HS-5 (cell line): ENCODE measurements at regions not wholly inside any gene's neighbourhood (a gene's known extent, or its start where the extent isn't known, plus 50 kb on each side); places are given as distances from the start of the nearest gene placed in this dataset.

Experiments used
- DNase-seq: peaks from one replicate; pipeline ENCODE4 v3.0.0-alpha.2; 2012; ENCODE audit warnings: low read depth

GRCh38 chr3:72231439-72232196 is 446.7 kb upstream of the PROK2 start:
- no peak for DNase-seq

DNA sequence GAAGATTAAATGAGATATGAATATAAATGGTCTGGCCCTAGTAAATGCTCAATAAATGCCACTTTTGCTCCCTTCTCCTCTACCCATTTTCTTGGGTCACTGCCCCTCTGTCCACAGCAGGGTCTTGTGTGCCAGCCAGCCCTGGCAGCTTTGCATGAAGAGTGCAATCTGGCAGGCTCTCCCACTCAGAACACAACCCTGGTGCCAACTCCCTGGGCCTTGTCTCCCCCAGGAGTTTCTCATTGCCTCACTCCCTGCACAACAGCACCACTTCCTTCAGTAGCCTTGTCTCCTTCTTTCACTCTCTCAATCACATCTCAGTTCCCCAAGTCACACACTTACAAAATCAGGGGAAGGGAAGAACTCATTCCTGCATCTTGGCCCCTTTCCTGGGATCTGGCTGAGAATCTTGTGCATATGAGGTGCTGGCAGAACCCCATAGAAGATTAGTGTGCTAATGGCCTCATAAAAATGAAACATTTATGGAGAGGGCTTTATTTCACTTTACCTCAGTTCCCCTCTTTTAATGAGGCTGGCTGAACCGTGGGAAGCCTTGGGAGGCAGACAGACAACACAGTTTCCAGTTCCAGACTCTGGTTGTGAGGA is 445.9 kb upstream of the PROK2 start:
- no peak for DNase-seq

DNA sequence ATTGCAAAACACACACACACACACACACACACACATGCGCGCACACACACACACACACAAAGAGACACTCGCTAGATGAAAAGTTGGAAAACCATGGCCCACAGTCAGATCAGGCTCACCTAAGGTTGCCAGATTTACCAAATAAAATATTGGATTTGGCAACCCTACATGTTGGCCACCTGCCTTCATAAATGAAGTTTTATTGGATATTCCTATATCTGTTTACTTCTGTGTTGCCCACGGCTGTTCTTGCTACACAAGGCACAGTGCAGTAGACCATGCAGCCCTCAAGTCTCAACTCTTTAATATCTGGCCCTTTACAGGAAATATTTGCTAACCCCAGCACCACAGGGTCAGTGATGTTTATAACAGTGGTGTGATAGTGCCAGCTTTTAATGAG is 445.0 kb upstream of the PROK2 start:
- DNase-seq: no peak

GRCh38 chr3:72227486-72228070 is 442.6 kb upstream of the PROK2 start:
- no peak for DNase-seq

DNA sequence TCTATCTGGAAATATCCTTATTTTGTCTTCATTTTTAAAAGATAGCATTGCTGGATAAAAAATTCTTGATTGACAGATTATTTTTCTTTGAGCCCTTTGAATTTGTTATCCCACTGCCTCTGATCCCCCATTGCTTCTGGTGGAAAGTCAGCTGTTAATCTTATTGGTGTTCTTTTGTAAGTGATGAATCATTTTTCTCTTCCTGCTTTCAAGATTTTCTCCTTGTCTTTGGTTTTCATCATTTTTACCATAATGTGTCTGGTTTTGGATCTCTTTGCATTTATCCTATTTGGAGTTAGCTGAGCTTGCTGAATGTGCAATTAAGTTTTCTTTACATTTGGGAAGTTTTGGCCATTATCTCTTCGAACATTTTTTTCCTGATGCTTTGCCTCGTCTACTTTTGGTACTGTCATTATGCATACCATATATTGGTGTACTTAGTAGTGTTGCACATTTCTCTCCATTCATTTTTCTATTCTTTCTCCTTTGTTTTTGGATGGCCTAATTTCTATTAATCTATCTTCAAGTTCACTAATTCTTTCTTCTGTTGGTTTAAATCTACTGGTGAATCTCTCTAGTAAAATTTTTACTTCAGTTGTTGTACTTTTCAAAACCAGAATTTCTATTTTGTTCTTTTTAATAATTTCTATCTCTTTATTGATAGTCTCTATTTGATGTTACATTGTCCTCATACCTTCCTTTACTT is 440.0 kb upstream of the PROK2 start:
- no peak for DNase-seq

GRCh38 chr3:72223628-72224027 is 438.7 kb upstream of the PROK2 start:
- no peak for DNase-seq

DNA sequence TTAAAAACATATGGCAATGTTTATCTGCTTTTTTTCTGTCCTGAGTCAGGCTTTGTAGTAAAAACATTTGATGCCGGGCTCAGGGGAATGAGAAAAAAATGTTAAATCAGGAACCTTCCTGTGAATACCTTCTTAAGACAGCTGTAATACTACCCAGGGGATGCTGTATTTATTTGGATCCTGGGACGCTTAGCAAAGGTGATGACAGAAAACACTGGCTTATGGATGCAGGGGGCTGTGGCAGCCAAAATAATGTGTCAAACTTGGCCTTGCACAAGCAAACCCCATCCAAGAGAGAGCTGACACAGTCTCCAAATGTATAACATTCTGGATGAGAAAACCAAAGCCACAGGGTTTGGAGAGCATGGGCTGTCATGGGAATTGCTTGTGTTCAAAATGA is 438.2 kb upstream of the PROK2 start:
- DNase-seq: no peak

- no peak for DNase-seq
Measured at GRCh38 chr3:72222410-72222809, 437.5 kb upstream of the PROK2 start.

GRCh38 chr3:72220946-72221345 is 436.0 kb upstream of the PROK2 start:
- DNase-seq: no peak

DNA sequence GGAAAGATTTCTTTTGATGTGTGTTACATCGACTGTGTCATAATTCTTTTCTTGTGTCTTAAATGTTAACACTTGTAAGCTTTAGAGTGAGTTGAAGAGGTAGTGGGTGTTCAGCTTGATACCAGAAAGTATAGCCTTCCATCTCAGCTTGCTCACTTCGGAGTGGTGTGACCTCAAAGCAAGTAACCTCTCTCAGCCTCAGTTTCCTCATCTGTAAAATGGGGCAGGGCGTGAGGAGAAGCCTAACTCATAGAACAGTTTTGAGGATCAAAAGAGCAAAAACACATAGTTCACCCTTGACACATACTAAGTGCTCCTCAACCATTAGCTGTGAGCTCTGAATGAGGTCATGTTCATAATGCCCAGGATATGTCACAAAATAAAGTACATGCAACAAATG is 434.8 kb upstream of the PROK2 start:
- no peak for DNase-seq

GRCh38 chr3:72217570-72217969 is 432.6 kb upstream of the PROK2 start:
- no peak for DNase-seq

GRCh38 chr3:72214066-72214951 is 429.4 kb upstream of the PROK2 start:
- no peak for DNase-seq

GRCh38 chr3:72213296-72214065 is 428.5 kb upstream of the PROK2 start:
- DNase-seq: no peak

DNA sequence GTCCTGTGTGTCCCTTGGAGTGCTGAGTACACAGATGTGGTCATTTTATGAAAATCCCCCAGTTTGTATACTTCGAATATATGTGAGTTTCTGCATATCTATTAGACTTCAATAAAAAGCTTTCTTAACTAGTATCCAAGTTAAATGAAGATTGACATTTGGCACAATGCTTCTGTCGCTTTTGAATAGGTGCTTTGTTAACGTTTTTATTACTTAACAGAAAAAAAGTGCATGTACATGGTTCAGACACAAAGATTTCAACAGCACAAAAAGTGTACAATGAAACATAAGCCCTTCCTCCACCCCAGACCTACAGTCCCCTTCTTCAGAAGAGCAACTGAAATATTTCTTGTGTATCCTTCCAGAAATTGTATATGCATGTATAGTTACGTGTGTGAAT is 427.4 kb upstream of the PROK2 start:
- no peak for DNase-seq

- DNase-seq: no peak
Measured at GRCh38 chr3:72210261-72210660, 425.3 kb upstream of the PROK2 start.

- DNase-seq: no peak
Measured at GRCh38 chr3:72205297-72205826, 420.4 kb upstream of the PROK2 start.

GRCh38 chr3:72204452-72204851 is 419.5 kb upstream of the PROK2 start:
- DNase-seq: no peak

GRCh38 chr3:72203613-72204349 is 418.8 kb upstream of the PROK2 start:
- DNase-seq: no peak

DNA sequence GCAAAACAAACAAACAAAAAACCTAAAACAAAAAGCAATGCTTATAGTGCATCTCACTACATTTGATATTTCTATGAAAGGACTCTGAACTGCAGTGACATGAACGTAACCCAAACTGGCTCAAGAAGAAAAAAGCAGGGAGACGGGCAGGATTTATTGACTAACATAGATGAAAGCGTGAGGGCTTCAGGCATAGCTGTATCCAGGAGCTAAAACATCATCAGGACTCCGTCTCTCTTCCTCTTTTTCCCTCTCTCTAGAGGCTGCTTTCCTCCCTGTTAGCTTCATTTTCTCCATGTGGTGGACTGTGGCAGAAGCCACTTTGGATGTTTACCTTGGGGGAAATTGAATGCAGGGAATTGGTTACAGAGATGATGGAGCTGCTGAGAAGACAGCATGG is 418.2 kb upstream of the PROK2 start:
- no peak for DNase-seq

DNA sequence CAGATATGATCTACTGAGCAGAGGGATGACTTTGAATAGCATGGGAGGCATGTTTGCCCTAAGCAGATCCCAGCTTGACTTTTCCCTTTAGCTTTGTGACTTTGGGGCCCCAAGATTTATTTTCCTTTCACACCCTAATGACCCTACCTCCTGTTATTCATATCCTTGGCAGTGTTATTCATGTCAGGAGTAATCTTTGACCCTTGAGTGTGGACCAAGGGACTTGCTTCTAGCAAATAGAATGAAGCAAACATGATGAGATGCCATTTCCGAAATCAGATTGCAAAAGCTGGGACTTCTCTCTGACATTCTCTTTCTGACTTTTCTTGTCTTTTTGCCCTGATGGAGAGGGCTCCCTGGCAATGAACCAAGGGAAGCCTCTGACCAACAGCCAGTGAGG is 415.4 kb upstream of the PROK2 start:
- DNase-seq: no peak
